ENCODE measurements at regions not wholly inside any gene's neighbourhood (a gene's known extent, or its start where the extent isn't known, plus 50 kb on each side); places are given as distances from the start of the nearest gene placed in this dataset.
"Not testable (repeated sequence)": the region's sequence is repeated elsewhere in the genome, so short reads cannot be mapped to it uniquely, and the experiment has no call there.

GRCh38 chr1:10867914-10868598, 71.6 kb upstream of the CASZ1 start:
- no peak for DNase-seq

DNA sequence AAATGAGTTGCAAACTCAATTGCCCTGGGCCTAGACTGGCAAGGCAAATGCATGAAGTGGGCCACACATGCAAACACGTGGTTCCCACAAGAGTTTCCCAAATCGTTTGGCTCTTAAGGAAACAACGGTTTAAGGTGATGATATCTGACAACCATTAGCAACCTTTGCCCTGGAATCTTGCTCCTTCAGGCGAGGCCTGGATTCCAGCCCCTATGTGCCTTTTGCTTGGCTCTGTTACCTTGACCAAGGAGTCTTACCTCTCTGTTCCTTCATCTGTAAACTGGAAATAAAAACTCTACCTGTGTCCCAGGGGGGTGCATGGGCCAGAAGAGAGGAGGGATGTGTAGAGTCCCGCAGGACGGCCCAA, 72.1 kb upstream of the CASZ1 start:
- DNase-seq, result no peak

GRCh38 chr1:10869933-10870332, 73.5 kb upstream of the CASZ1 start:
- DNase-seq, result no peak

- DNase-seq, result no peak
Observed at GRCh38 chr1:10870493-10871096, 74.1 kb upstream of the CASZ1 start.

DNA sequence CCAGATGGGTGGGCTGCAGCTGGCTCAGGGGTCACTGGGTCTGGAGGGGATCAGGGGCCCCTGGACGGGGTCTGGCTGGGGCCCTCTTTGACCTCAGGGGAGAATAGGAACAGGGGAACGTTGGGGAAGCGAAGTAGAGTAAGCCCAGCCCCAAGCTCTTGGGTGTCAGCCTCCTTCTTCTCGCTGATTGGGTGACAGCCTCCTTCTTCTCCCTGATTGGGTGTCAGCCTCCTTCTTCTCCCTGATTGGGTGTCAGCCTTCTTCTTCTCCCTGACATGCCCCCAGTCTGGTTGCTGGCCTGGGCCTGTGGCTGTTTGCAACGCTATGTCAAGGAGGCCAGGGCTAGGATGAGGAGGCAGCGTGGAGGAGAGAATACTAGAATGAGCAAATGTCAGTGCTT, 76.7 kb upstream of the CASZ1 start:
- no peak for DNase-seq

GRCh38 chr1:10874351-10874750, 77.9 kb upstream of the CASZ1 start:
- no peak for DNase-seq

DNA sequence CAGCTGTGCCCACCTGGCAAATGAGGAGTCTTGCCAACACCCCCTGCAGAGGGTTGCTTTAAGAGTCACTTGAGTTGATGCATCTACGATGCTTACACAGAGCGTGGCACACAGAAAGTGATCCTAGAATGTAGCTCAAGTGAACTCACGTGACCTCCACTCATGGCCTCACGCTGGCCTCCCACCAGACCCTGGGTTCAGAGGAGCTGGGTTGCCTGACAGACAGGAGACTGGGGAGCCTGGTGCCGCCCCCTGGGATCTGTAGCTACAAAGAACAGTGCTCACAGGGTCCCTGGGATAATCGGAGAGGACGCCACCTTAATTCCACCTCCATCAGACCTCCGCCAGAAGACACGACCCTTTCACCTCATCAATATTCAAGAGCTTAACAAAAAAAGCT, 81.4 kb upstream of the CASZ1 start:
- no peak for DNase-seq

DNA sequence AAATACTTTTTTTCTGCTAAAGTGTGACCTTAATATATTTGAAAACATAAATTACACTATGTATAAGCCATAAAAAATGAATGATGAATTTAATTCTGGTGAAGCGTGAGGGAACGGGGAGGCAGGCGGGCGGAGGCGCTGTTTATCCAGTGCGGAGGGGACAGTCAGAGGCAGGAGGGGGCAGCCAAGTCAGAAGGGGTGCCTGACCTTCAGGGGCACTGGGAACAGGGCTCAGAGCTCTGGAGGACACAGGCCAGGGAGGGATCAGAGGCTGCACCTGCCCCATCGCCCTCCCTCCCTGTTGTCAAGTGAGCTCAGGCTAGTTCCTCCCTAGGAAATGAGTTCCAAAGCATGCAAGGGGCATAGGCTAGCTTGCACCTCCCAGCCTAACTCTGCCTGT, 82.0 kb upstream of the CASZ1 start:
- no peak for DNase-seq

DNA sequence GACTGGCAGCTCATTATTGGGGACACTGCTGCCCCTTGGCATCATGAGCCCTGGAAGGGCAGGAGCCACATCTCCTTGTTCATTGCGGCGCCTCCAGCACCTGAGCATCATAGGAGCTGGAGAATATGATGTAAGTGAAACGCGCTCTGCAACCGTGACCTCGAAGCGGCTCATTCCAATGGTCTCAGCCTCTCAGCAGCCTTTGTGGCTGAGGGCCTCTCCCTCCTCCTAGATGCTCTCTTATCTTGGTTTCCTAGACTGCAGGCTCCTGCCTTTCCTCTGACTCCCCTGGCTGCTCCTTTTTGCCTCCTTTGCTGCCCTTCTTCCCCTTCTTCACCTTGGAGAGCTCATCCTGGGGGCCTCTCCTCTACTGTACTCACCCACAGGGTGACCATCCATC, 83.6 kb upstream of the CASZ1 start:
- no peak for DNase-seq

GRCh38 chr1:10881046-10881445, 84.6 kb upstream of the CASZ1 start:
- DNase-seq, result no peak

DNA sequence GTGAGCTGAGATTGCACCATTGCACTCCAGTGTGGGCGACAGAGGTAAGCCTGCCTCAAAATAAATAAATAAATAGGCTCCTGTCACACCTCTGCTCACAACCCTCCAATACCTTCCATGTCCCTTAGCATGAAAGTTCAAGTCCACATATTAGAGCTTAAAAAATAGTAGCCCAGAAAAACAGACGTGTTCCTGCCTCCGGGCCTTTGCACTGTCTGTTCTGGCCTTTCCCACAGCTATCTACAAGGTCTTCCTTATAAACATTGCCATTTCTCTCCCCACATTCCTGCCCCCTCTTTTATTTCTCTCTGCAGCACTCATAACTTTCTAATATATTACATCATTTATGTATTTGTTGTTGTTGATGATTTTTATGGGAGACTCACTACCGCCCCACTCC, 85.6 kb upstream of the CASZ1 start:
- no peak for DNase-seq

DNA sequence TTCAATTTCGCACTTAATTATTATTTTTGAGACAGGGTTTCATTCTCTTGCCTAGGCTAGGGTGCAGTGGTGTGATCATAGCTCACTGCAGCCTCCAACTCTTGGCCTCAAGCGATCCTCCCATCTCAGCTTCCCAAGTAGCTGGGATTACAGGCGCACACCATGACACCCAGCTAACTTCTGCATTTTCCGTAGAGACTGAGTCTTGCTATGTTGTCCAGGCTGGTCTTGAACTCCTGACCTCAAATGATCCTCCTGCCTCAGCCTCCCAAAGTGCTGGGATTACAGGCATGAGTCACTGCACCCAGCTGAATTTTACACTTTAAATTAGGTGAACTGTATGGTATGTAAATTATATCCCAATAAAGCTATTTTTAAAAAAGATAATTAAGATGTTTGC, 90.6 kb upstream of the CASZ1 start:
- not testable (repeated sequence) for DNase-seq

- no peak for DNase-seq
Observed at GRCh38 chr1:10888291-10888690, 91.8 kb upstream of the CASZ1 start.

DNA sequence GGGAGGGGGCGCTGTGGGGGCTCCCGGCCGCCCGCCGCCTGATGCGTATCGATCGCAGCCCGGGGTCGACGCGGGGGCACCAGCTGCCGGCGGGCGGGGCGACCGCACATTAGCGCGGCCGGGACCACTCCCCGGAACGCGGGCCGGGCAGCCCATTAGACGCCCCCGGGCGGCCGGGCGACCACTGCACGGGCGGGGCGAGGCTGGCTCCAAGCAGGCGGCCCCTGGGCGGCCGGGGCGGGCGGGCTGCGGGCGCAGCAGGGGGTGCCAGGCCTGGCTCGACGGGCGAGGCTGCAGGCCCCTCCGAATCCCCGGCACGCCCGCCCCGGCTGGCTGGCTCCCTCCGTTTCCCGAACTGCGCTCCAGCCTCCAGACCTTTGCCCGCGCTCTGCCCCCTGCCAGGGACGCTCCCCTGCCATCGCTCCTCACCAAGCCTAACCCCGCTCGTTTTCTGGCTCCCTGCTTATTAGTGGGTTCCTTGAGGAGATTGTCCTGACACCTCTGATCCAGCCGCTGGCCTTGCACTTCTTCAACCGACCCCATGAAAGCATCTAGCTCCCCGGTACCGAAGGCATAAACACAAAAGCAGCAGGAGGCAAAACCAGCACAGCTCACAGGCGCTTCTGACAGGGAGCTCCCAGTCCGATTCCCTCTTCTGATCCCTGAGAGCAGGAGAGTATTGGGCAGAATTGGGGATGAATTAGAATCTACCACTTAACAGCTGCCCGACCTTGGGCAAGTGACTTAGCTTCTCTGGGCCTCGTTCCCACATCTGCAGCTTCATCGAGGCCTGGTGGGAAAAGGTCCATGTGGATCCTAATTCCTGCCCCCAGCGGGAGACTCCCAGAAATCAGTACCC, 92.6 kb upstream of the CASZ1 start:
- no peak for DNase-seq

- no peak for DNase-seq
Observed at GRCh38 chr1:10889650-10890353, 93.4 kb upstream of the CASZ1 start.

DNA sequence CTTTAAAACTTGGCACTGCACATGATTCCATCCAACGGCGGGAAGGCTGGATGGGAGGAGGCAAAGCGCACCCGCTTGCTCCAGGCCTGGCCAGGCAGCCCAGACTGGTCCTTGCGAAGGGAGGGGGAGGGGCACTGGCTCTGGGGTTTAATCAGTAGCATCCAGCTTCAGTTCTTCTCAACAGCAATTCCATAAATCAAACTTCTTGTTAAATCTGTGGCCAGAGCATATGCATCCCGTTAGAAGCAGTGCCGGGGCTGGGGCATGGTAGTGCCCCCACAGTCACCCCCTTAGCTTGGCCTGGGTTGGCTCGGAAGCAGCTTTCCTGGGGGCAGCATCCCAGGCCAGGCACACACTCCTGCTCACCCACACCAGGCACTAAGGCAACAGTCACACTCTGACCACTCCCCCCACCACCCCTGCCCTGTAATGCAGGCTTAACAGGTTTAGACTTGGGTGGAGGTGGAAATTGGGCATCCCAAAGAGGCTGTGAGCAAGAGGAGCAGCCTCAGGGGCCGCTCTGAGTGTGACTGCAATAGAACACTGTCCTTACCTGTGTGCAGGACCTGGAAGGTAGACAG, 94.1 kb upstream of the CASZ1 start:
- no peak for DNase-seq

GRCh38 chr1:10891091-10891490, 94.6 kb upstream of the CASZ1 start:
- no peak for DNase-seq

DNA sequence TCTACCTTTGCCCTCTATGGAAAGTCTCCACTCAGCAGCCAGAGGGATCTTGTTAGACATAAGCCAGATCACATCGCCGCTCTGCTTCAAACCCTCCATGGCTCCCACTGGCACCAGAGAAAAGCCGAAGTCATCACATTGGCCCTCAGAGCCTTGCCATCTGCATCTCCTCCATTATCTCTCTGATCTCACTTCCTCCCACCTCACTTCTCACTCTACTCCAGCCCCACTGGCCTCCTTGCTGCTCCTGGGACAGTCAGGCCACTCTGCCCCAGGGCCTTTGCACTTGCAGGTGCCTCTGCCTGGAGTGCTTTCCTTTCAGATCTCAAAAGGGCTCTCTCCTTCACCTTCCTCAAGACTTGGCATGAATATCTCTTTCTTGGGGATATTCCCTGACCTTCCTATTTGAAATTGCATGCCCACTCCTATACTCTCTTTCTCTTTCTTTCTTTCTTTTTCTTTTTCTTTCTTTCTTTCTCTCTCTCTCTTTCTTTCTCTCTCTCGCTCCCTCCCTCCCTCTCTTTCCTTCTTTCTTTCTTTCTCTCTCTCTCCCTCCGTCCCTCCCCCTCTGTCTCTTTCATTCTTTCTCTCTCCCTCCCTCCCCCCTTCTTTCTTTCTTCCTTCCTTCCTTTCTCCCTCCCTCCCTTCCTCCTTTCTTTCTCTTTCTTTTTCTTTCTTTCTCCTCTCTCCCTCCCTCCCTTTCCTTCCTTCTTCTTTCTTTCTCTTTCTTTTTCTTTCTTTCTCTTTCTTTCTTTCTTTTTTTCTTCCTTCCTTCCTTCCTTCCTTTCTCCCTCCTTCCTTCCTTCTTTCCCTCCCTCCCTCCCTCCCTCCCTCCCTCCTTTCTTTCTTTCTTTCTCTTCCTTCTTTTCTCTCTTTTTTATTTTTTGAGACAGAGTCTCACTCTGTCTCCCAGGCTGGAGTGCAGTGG, 96.0 kb upstream of the CASZ1 start:
- DNase-seq, result no peak

- no peak for DNase-seq
Observed at GRCh38 chr1:10895621-10896020, 99.2 kb upstream of the CASZ1 start.

GRCh38 chr1:10896673-10897072, 100.2 kb upstream of the CASZ1 start:
- DNase-seq, result no peak

- DNase-seq, result no peak
Observed at GRCh38 chr1:10897321-10897980, 101.0 kb upstream of the CASZ1 start.
